PC-3 (cell line): ENCODE measurements at regions not wholly inside any gene's neighbourhood (a gene's known extent, or its start where the extent isn't known, plus 50 kb on each side); places are given as distances from the start of the nearest gene placed in this dataset.

Source experiments
- ATAC-seq: fragments of 200-7000 bp; cut with Tn5 transposase; 2 replicates; pipeline ENCODE4 v1.9.1; 2020; ENCODE audit warnings: mild to moderate bottlenecking, moderate library complexity
- BruUV-seq: library from RNA; stranded (reverse); fragments of 400-500 nt; replicated peaks from 2 replicates; lab custom pipeline; 2021; lab: Mats Ljungman, UMichigan
- CTCF ChIA-PET: fragments of 300-600 bp; sonication (Branson Sonifier 250); formaldehyde crosslinking; loops from one replicate; lab custom pipeline; 2022; ENCODE audit warnings: antibody characterized with exemption; lab: Charles Lee
- POLR2A ChIA-PET: fragments of 300-600 bp; sonication (Branson Sonifier 250); formaldehyde crosslinking; loops from one replicate; lab custom pipeline; 2022; ENCODE audit warnings: antibody characterized with exemption; ENCODE audit not compliant: unreplicated experiment; lab: Charles Lee
- DNase-seq: peaks from one replicate; pipeline ENCODE4 v3.0.0-alpha.2; 2015
- H2AFZ ChIP-seq: fragments of 300-600 bp; sonication (generic); 2 replicates; pipeline ENCODE4 v1.6.0; 2016; ENCODE audit warnings: antibody characterized with exemption, low read length
- H3F3A ChIP-seq: fragments of 300-600 bp; sonication (generic); one replicate; pipeline ENCODE4 v1.6.0; 2017; ENCODE audit warnings: antibody characterized with exemption, low read length, control low read depth, mild to moderate bottlenecking; ENCODE audit not compliant: unreplicated experiment
- H3K27ac ChIP-seq: fragments of 300-600 bp; sonication (generic); 2 replicates; pipeline ENCODE4 v1.5.1; 2016; ENCODE audit warnings: mild to moderate bottlenecking, low read length
- H3K27me3 ChIP-seq: fragments of 300-600 bp; sonication (generic); 2 replicates; pipeline ENCODE4 v1.6.1; 2016; ENCODE audit warnings: low read length, mixed read lengths
- H3K36me3 ChIP-seq: fragments of 300-600 bp; sonication (generic); 2 replicates; pipeline ENCODE4 v1.6.1; 2016; ENCODE audit warnings: low read depth, mixed run types, low read length, mixed read lengths
- H3K4me1 ChIP-seq: fragments of 300-600 bp; sonication (generic); 2 replicates; pipeline ENCODE4 v1.5.1; 2016; ENCODE audit warnings: low read length; ENCODE audit not compliant: insufficient read depth
- H3K4me2 ChIP-seq: fragments of 300-600 bp; sonication (generic); 2 replicates; pipeline ENCODE4 v1.6.0; 2016; ENCODE audit warnings: low read length
- H3K4me3 ChIP-seq: fragments of 300-600 bp; sonication (generic); 2 replicates; pipeline ENCODE4 v1.5.1; 2016; ENCODE audit warnings: mild to moderate bottlenecking, low read length, mixed read lengths
- H3K79me2 ChIP-seq: fragments of 300-600 bp; sonication (generic); 2 replicates; pipeline ENCODE4 v1.6.1; 2017; ENCODE audit warnings: low read length, mixed read lengths
- H3K9ac ChIP-seq: fragments of 300-600 bp; sonication (generic); 2 replicates; pipeline ENCODE4 v1.6.0; 2016; ENCODE audit warnings: mild to moderate bottlenecking, low read length
- H3K9me2 ChIP-seq: fragments of 300-600 bp; sonication (generic); replicated peaks from 2 replicates; pipeline ENCODE4 v1.6.1; 2016; ENCODE audit warnings: mixed run types, low read length, mixed read lengths
- H3K9me3 ChIP-seq: fragments of 300-600 bp; sonication (generic); 2 replicates; pipeline ENCODE4 v1.6.1; 2016; ENCODE audit warnings: low read length, mixed read lengths
- H4K20me1 ChIP-seq: fragments of 300-600 bp; sonication (generic); 2 replicates; pipeline ENCODE4 v1.6.1; 2016; ENCODE audit warnings: low read length, mixed read lengths
- CTCF ChIP-seq: fragments of 300-600 bp; sonication (generic); conservative IDR thresholded peaks from 2 replicates; pipeline ENCODE4 v1.5.1; 2017; ENCODE audit warnings: antibody characterized with exemption, low read depth, mild to moderate bottlenecking, low read length
- EZH2 ChIP-seq: fragments of 300-600 bp; sonication (generic); IDR thresholded peaks from one replicate; pipeline ENCODE4 v1.6.1; 2017; ENCODE audit warnings: antibody characterized with exemption, mild to moderate bottlenecking, low read length; ENCODE audit not compliant: unreplicated experiment
- EZH2phosphoT487 ChIP-seq: fragments of 300-600 bp; sonication (generic); IDR thresholded peaks from 2 replicates; pipeline ENCODE4 v1.6.1; 2018; ENCODE audit warnings: mild to moderate bottlenecking, antibody characterized with exemption, low read length, borderline replicate concordance
- intact Hi-C: fragments of 100-400 bp; cut with micrococcal nuclease; formaldehyde crosslinking; loops from 2 replicates; pipeline ENCODE4 v1.9.0; 2023

- no peak overlapping the region for H3K27ac ChIP-seq
- TF ChIP-seq EZH2: no peak
- no peak for TF ChIP-seq EZH2phosphoT487
- no peak for TF ChIP-seq CTCF
- no peaks in the 10 kb centered on the region for H3K9me3 ChIP-seq
- H3F3A ChIP-seq: no peaks in the 10 kb centered on the region
- H4K20me1 ChIP-seq: no peaks in the 10 kb centered on the region
- H3K4me2 ChIP-seq: no peak overlapping the region
- ATAC-seq (no peak), DNase-seq (no peak)
- no peaks in the 10 kb centered on the region for H3K79me2 ChIP-seq
- ChIA-PET CTCF (no interaction called here), POLR2A (no interaction called here)
- no peaks in the 10 kb centered on the region for H3K9me2 ChIP-seq
- H3K9ac ChIP-seq: no peak overlapping the region
- H3K36me3 ChIP-seq: no peaks in the 10 kb centered on the region
- H3K4me3 ChIP-seq: no peak overlapping the region
- H3K27me3 ChIP-seq: peaks cover 55% of the 10 kb centered on the region
- intact Hi-C loops: no loop called here
- no peaks in the 10 kb centered on the region for H3K4me1 ChIP-seq
- BruUV-seq: no TSS peak
- no peak overlapping the region for H2AFZ ChIP-seq
Observed at GRCh38 chr18:78857314-78858150, 122.1 kb upstream of the SALL3 start.

GRCh38 chr18:78859686-78860085, 119.9 kb upstream of the SALL3 start:
- Histone ChIP-seq H3K4me1 (no peaks in the 10 kb centered on the region), H3K9ac (no peak overlapping the region), H3K27ac (no peak overlapping the region), H2AFZ (no peak overlapping the region), H3K27me3 (peaks cover 71% of the 10 kb centered on the region), H4K20me1 (no peaks in the 10 kb centered on the region), H3K4me2 (no peak overlapping the region), H3K4me3 (no peak overlapping the region), H3K9me3 (no peaks in the 10 kb centered on the region), H3K9me2 (no peaks in the 10 kb centered on the region), H3F3A (no peaks in the 10 kb centered on the region), H3K36me3 (no peaks in the 10 kb centered on the region), H3K79me2 (no peaks in the 10 kb centered on the region)
- DNase-seq (no peak), ATAC-seq (no peak)
- CTCF ChIA-PET: no interaction called here
- no peak for TF ChIP-seq CTCF
- TF ChIP-seq EZH2: no peak
- TF ChIP-seq EZH2phosphoT487: no peak
- BruUV-seq: no TSS peak
- intact Hi-C loops: no loop called here
- POLR2A ChIA-PET: no interaction called here

GRCh38 chr18:78860117-78860516, 119.5 kb upstream of the SALL3 start:
- Histone ChIP-seq H3K27ac (no peak overlapping the region), H3K4me1 (no peaks in the 10 kb centered on the region), H3K9me2 (no peaks in the 10 kb centered on the region), H3K9me3 (no peaks in the 10 kb centered on the region), H3K9ac (no peak overlapping the region), H3F3A (no peaks in the 10 kb centered on the region), H2AFZ (no peak overlapping the region), H3K36me3 (no peaks in the 10 kb centered on the region), H3K4me2 (no peak overlapping the region), H3K27me3 (peaks cover 75% of the 10 kb centered on the region), H3K4me3 (no peak overlapping the region), H4K20me1 (no peaks in the 10 kb centered on the region), H3K79me2 (no peaks in the 10 kb centered on the region)
- BruUV-seq: no TSS peak
- POLR2A ChIA-PET: no interaction called here
- CTCF ChIA-PET: no interaction called here
- ATAC-seq: no peak
- no peak for DNase-seq
- intact Hi-C loops: no loop called here
- TF ChIP-seq EZH2: no peak
- no peak for TF ChIP-seq EZH2phosphoT487
- TF ChIP-seq CTCF: no peak
